ENCODE measurements at regions not wholly inside any gene's neighbourhood (a gene's known extent, or its start where the extent isn't known, plus 50 kb on each side); places are given as distances from the start of the nearest gene placed in this dataset.

DNA sequence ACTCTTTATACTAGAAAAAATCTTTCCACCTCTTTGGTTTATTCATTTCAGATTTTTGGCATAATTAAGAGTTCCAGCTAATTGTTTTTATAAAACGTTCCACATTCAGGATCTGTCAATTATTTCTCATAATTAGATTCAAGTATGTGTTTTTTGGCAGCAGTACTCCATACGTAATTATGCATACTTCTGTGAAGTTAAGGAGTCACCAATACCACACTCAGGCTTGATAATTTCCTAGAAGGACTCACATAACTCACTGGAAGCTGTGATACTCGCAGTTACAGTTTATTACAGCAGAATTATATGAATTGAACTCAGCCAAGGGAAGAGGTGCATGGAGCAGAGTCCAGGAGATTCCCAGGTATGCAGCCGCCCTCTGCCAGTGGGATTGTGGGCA, 290.5 kb upstream of the AKR1E2 start:
- no peak for DNase-seq
- no peak for ATAC-seq (replicated peaks)
- Mint-ChIP-seq H3K36me3 (no peaks in the 10 kb centered on the region), H3K27me3 (peaks cover 6% of the 10 kb centered on the region in 2 donors), H3K4me1 (no peaks in the 10 kb centered on the region), H3K4me3 (no peak overlapping the region), H3K9me3 (peaks cover 8 to 19% of the 10 kb centered on the region in 2 donors), H3K27ac (no peak overlapping the region)

DNA sequence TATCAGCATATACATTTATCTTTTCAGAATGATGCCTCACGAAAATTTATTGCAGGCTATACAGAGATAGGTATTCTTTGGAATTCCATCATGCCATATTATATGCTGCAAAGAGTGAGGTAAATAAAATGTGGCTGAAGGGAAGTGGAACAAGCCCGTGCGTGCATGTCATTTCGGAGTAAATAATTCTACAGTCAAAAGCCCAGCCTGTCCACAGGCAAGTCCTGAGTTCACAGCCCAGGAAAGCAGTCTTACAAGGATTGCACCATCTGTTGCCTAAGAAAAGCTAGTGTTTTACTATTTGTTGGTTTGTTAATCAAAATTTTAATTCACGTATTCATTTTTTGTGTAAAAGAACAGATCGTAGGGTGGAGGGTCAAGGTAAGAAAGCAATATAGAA, 292.4 kb upstream of the AKR1E2 start:
- peaks cover 11 to 12% of the 10 kb centered on the region in 2 donors for H3K27me3 Mint-ChIP-seq
- no peak for DNase-seq
- H3K36me3 Mint-ChIP-seq = peaks cover 0 to 3% of the 10 kb centered on the region in 2 donors

DNA sequence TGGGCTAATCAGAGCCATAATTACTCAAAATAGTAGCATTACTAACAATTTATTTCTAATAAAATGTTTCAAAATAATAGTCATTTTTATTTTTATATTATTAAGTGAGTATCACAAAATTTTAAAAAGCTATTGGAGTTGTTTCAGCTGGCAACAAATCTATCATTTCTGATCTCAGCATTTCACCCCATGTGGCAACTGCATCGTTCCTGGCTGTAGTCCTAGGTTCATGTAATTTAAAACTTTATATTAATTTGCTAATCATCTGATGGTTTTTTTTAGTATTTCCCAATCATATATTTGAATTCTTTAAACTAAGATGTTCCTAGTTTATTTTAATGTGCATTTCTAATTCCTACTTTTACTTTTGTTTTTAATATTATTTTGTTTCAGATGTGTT, 293.0 kb upstream of the AKR1E2 start:
- peaks cover 11 to 12% of the 10 kb centered on the region in 2 donors for H3K27me3 Mint-ChIP-seq
- H3K9me3 Mint-ChIP-seq = peaks cover 6 to 14% of the 10 kb centered on the region in 2 donors
- H3K27ac Mint-ChIP-seq = no peak overlapping the region
- H3K4me3 Mint-ChIP-seq = no peak overlapping the region
- peaks cover 0 to 3% of the 10 kb centered on the region in 2 donors for H3K36me3 Mint-ChIP-seq
- no peaks in the 10 kb centered on the region for H3K4me1 Mint-ChIP-seq
- no peak for DNase-seq
- ATAC-seq (replicated peaks) = no peak

More for the DNA sequence above, 292.4 kb upstream of the AKR1E2 start:
- ATAC-seq (replicated peaks) = no peak
- no peak overlapping the region for H3K27ac Mint-ChIP-seq
- no peaks in the 10 kb centered on the region for H3K4me1 Mint-ChIP-seq
- H3K4me3 Mint-ChIP-seq = no peak overlapping the region
- H3K9me3 Mint-ChIP-seq = peaks cover 6 to 20% of the 10 kb centered on the region in 2 donors

DNA sequence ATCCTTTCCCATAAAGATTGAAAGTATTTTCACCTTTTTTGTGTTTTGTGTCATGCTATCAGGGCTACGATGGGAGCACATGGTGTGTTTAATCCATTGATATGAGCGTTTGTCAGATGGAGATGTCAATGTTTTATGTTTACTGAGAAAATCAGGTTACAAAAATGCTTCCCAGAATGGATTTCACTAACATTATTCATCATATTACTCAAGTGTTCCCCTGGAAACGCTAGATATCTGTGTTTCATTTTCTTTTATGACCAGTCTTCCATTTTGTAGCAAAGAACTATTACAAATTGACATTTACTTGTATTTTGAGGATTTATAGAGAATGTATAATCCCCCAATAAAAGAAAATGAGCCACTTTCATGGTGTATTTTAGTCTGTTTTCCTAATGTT, 293.5 kb upstream of the AKR1E2 start:
- Mint-ChIP-seq H3K9me3 (peaks cover 6 to 10% of the 10 kb centered on the region in 2 donors), H3K36me3 (peaks cover 0 to 3% of the 10 kb centered on the region in 2 donors), H3K27ac (no peak overlapping the region), H3K4me1 (no peaks in the 10 kb centered on the region), H3K27me3 (peaks cover 11 to 14% of the 10 kb centered on the region in 2 donors), H3K4me3 (no peak overlapping the region)
- ATAC-seq (replicated peaks) (no peak), DNase-seq (no peak)

DNA sequence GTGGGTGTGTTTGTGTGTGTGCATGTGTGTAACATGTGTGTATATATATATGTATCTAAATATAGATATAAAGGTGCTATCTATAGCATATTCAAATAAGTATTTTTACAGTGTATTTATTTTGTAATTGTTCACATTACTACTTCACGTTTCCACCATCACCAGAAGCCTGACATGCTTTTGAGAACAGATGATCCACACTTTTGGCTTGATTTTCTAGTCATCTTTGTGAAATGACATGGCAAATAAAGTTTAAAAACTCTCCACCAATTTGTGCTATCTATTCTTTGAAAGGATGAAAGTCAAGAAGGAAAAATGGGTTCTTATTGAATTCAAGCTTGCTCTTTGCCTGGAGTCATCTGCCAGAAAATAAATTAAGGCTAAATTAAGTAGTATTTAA, 294.0 kb upstream of the AKR1E2 start:
- Mint-ChIP-seq H3K27me3 (peaks cover 11 to 18% of the 10 kb centered on the region in 2 donors), H3K4me1 (no peaks in the 10 kb centered on the region)
- no peak for ATAC-seq (replicated peaks)

DNA sequence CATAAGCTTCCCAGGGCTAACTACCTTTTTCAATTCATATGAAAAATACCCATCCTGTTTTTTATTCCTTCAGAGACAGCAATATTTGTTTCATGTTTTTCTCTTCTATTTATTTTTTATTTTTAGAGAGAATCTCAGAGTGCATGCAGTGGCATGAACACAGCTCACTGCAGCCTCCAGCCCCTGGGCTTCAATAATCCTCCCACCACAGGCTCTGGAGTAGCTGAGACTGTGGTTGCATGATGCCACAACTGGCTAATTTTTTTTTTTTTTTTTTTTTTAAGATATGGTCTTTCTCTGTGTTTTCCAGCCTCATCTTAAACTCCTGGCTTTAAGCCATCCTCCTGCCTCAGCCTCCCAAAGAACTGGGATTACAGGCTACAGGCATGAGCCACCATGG, 296.7 kb upstream of the AKR1E2 start:
- ATAC-seq (replicated peaks) (no peak), DNase-seq (no peak)
- Mint-ChIP-seq H3K4me3 (no peak overlapping the region), H3K9me3 (peaks cover 0 to 2% of the 10 kb centered on the region in 2 donors), H3K27me3 (peaks cover 11 to 18% of the 10 kb centered on the region in 2 donors), H3K36me3 (peaks cover 0 to 3% of the 10 kb centered on the region in 2 donors), H3K4me1 (no peaks in the 10 kb centered on the region), H3K27ac (no peak overlapping the region)

More for the DNA sequence above, 294.0 kb upstream of the AKR1E2 start:
- no peak overlapping the region for H3K27ac Mint-ChIP-seq
- H3K9me3 Mint-ChIP-seq = peaks cover 5 to 7% of the 10 kb centered on the region in 2 donors
- peaks cover 0 to 3% of the 10 kb centered on the region in 2 donors for H3K36me3 Mint-ChIP-seq
- H3K4me3 Mint-ChIP-seq = no peak overlapping the region
- no peak for DNase-seq

DNA sequence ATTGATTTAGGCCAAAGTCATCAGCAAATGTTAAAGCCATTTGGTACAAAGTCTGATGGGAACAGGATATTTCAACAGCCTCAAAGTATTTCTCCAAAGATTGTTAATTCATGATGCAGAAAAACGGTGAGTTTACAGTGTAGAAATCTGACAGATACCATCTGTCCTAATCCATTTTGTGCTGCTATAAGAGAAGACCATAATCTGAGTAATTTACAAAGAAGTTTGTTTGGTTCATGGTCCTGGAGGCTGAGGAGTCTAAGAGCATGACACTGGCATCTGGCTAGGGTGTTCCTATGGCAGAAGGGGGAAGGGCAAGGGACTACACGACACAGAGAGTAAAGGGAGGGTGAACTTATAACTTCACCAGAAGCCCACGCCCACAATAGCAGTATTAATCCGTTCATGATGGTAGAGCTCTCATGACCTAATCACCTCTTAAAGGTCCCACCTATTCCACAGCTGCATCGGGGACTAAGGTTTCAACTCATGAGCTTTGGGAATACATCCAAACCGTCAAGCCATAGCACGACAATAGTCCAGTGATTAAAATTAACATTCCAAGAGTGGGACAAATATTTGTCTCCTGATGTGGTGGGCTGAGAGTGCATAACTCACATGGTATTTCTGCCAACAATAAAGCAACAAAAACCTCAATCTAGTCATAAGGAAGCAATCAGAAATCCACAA, 298.6 kb upstream of the AKR1E2 start:
- Mint-ChIP-seq H3K4me1 (peaks cover 4 to 7% of the 10 kb centered on the region in 2 donors), H3K27me3 (peaks cover 13 to 18% of the 10 kb centered on the region in 2 donors), H3K4me3 (no peak overlapping the region), H3K27ac (no peak overlapping the region), H3K36me3 (peaks cover 0 to 3% of the 10 kb centered on the region in 2 donors), H3K9me3 (peaks cover 0 to 2% of the 10 kb centered on the region in 2 donors)
- ATAC-seq (replicated peaks) (no peak), DNase-seq (no peak)

DNA sequence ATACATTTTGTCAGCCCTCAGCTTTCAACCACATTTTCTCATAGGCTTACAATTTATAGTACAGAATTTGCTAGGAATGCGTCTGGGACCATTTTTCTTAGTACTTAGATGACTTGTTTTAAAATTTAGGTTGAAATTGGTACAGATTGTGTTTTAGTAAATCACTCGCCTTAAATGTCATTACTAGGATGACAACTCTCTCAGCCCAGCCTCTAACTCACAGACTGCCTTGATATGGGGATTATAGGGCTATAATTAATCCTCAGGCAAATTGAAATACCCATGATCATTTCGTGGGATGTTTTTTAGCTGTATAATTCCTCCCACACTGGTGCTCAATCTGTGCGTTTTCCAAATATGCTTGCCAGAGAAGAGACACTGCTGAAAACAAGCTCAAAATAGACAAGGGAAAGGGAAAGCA, 299.7 kb upstream of the AKR1E2 start:
- no peak for DNase-seq
- Mint-ChIP-seq H3K4me1 (peaks cover 5 to 13% of the 10 kb centered on the region in 2 donors), H3K27me3 (peaks cover 9 to 14% of the 10 kb centered on the region in 2 donors), H3K36me3 (peaks cover 0 to 3% of the 10 kb centered on the region in 2 donors), H3K9me3 (peaks cover 0 to 2% of the 10 kb centered on the region in 2 donors), H3K27ac (no peak overlapping the region), H3K4me3 (no peak overlapping the region)
- no peak for ATAC-seq (replicated peaks)

DNA sequence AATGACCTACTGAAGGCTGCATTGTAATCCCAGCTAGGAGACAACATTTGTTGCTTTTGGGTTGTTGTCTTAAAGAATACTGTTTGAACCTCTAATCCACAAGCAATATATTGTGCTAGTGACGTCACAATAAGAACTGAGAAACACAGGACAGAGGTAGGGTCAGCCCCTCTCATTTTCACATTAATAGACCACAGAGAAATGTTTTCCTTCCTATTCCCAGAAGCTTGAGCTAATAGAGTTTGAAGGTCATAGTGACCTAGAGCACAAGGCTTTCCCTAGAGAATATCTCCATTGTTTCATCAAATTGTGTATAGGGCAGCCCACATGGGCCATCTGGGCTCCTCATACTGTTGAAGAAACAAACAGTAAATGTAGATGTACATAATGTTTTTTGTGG, 300.9 kb upstream of the AKR1E2 start:
- no peak overlapping the region for H3K4me3 Mint-ChIP-seq
- H3K4me1 Mint-ChIP-seq = peaks cover 5 to 13% of the 10 kb centered on the region in 2 donors
- DNase-seq (no peak), ATAC-seq (replicated peaks) (no peak)
- H3K27me3 Mint-ChIP-seq = peaks cover 7 to 10% of the 10 kb centered on the region in 2 donors
- no peak overlapping the region for H3K27ac Mint-ChIP-seq
- peaks cover 0 to 2% of the 10 kb centered on the region in 2 donors for H3K36me3 Mint-ChIP-seq
- peaks cover 0 to 2% of the 10 kb centered on the region in 2 donors for H3K9me3 Mint-ChIP-seq

DNA sequence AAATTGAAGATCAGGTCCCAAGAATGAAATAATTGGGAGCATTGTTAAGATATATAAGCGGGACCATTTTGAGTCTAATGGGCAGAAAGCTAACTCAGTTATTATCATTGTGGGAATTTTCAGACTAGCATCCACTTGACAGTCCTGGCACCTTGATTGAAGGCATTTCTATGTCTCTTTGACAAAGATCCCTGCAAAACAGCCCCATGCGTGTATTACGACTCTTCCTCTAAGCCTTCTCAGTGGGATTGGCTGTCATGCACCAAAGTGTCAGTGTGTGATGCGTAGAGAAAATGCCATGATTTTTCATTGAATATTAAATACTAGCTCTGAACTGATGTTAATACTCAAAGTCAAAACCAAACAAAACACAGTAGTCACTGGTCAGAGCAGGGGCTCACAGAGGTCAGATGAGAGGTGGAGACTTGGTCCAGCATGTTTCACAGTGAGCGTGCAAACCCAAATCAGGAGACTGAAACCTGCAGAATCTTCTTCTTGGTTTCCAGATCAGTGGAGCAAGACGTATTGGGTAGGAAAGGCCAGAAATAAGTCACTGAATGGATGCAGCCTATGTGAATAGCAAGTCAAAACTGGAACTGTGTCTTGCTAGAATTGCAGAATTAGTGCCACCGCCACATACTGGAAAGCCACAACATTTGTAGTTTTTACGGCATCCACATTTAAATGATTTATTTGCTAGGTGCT, 303.6 kb upstream of the AKR1E2 start:
- peaks cover 5 to 13% of the 10 kb centered on the region in 2 donors for H3K4me1 Mint-ChIP-seq
- H3K4me3 Mint-ChIP-seq = no peak overlapping the region
- peaks cover 4 to 12% of the 10 kb centered on the region in 2 donors for H3K27me3 Mint-ChIP-seq
- peak; percentile 94 to 97 for ATAC-seq (replicated peaks)
- H3K36me3 Mint-ChIP-seq = no peaks in the 10 kb centered on the region
- peaks cover under 1 to 2% of the 10 kb centered on the region in 2 donors for H3K9me3 Mint-ChIP-seq
- no peak overlapping the region for H3K27ac Mint-ChIP-seq
- DNase-seq = peak; percentile 41

DNA sequence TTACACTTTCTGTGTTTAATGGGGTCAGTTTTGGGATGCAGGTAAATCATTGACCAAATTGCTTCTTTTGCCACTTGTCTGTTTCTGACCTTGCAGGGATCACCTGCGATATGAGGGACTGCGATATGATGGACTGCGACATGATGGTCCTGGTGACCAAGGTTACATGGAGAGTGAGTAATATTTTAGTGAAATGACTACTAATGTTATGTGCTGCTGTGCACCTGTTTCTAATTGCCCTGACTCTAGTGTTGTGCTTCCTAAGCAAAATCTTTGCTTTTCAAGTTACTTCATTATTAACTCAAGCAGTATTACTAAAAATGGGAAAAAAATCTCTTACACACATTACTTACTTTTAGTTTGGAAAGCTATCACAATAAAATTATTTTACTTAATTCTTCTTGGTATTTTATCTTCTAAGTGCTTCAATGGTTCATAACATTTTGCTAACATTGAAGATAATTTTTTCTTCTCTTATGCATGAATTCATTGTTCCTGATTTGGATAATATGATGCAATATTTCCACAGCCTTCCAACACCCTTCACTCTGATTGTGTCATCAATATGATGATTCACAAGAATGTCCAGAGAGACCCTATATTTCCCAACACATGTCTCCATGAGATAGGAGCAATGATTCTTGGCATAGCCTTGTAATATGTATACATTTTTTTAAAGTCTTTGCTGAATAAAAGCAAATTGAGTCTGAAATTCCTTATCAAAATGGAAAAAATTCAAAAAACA, 306.2 kb upstream of the AKR1E2 start:
- Mint-ChIP-seq H3K36me3 (no peaks in the 10 kb centered on the region), H3K27ac (no peak overlapping the region), H3K9me3 (peaks cover 4 to 9% of the 10 kb centered on the region in 2 donors), H3K4me3 (no peak overlapping the region), H3K27me3 (peaks cover 0 to 12% of the 10 kb centered on the region in 2 donors), H3K4me1 (peaks cover 15 to 25% of the 10 kb centered on the region in 2 donors)
- DNase-seq (no peak), ATAC-seq (replicated peaks) (no peak)

DNA sequence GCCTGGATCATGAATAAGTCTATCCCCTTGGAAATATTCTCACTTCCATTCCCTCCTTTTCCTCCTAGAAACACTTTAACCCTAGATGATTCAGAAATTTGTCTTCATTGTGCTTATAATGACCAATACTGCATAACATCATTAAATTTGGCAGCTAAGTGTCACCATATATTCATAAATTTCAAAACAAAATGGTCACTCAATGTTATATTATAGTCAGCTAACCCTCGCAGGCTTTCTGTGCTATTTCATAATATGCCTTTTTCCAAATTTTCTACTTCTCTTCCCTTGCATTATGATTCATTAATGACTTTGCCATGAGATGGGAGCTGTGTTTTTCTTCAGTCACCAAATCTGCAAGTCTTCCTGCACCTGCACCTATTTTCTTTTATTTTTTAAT, 308.3 kb upstream of the AKR1E2 start:
- ATAC-seq (replicated peaks) = no peak

DNA sequence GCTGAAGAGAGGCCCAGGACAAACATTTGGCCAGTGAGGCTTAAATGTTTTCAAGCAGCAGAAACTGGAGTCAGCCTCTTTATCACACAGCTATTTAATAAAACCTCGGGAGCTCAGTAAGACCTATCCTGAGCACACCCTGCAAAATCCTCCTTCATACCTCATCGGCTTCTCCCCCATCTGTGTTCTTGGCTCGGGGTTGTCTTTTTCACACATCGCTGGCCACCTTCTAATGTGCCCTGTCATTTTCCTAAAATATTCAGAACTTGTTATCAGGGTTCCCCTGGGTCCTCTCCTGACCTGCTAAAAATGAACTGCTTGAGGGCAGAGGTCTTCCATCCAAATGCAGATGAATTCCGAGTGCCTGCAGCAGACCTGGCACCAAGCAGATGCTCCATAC, 310.3 kb upstream of the AKR1E2 start:
- H3K4me3 Mint-ChIP-seq = no peak overlapping the region
- peaks cover 21 to 26% of the 10 kb centered on the region in 2 donors for H3K4me1 Mint-ChIP-seq
- H3K9me3 Mint-ChIP-seq = peaks cover 4 to 9% of the 10 kb centered on the region in 2 donors
- DNase-seq = no peak
- no peak for ATAC-seq (replicated peaks)
- H3K36me3 Mint-ChIP-seq = no peaks in the 10 kb centered on the region
- H3K27ac Mint-ChIP-seq = no peak overlapping the region
- peaks cover 0 to 8% of the 10 kb centered on the region in 2 donors for H3K27me3 Mint-ChIP-seq

More for the DNA sequence above, 308.3 kb upstream of the AKR1E2 start:
- no peak overlapping the region for H3K4me3 Mint-ChIP-seq
- no peaks in the 10 kb centered on the region for H3K36me3 Mint-ChIP-seq
- H3K27ac Mint-ChIP-seq = no peak overlapping the region
- H3K4me1 Mint-ChIP-seq = peaks cover 25 to 35% of the 10 kb centered on the region in 2 donors
- DNase-seq = no peak
- H3K27me3 Mint-ChIP-seq = peaks cover 0 to 12% of the 10 kb centered on the region in 2 donors
- peaks cover 4 to 9% of the 10 kb centered on the region in 2 donors for H3K9me3 Mint-ChIP-seq

DNA sequence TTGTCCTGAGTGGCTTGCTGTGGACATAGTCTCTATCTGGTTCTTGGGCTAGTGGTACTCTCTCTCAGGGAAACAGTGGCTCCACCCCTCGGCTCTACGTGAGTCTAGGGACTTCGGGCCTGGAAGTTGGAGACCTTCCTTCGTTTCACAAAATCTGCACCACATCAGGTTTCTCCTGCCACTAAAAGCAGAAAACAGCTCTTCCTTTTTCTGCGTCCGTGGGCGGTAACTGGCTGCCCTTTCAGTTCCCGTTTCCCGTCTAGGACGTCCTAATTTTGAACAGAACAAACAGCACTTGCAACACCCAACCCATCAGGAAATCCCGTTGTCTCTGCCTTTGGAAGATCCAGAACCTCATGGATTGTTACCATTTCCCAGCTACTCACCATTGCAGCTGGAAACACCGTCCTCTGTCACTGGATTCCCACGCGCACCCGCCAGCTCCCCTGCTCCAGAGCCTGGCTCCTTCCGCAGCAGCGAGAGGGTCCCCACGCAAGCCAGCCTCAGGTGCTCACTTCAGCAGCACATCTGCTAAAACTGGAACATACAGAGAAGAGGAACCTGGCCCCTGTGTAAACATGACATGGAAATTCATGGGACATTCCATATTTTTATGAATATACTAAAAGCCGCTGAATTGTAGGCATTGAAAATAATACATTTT, 311.4 kb upstream of the AKR1E2 start:
- ATAC-seq (replicated peaks) = peak; percentile 94 to 95
- H3K27ac Mint-ChIP-seq = no peak overlapping the region
- H3K36me3 Mint-ChIP-seq = no peaks in the 10 kb centered on the region
- peaks cover 4 to 9% of the 10 kb centered on the region in 2 donors for H3K9me3 Mint-ChIP-seq
- H3K4me1 Mint-ChIP-seq = peaks cover 22 to 26% of the 10 kb centered on the region in 2 donors
- peaks cover 0 to 13% of the 10 kb centered on the region in 2 donors for H3K27me3 Mint-ChIP-seq
- DNase-seq = peak; percentile 67
- H3K4me3 Mint-ChIP-seq = peak overlapping the region; percentile 11 to 23
